ENCODE measurements at regions not wholly inside any gene's neighbourhood (a gene's known extent, or its start where the extent isn't known, plus 50 kb on each side); places are given as distances from the start of the nearest gene placed in this dataset.
"Not testable (repeated sequence)": the region's sequence is repeated elsewhere in the genome, so short reads cannot be mapped to it uniquely, and the experiment has no call there.

- no peak for DNase-seq
These were observed 1761.5 kb downstream of the PCDH9 start for GRCh38 chr13:65468628-65469027.

GRCh38 chr13:65461590-65461989 is 1768.5 kb downstream of the PCDH9 start:
- no peak for DNase-seq

DNA sequence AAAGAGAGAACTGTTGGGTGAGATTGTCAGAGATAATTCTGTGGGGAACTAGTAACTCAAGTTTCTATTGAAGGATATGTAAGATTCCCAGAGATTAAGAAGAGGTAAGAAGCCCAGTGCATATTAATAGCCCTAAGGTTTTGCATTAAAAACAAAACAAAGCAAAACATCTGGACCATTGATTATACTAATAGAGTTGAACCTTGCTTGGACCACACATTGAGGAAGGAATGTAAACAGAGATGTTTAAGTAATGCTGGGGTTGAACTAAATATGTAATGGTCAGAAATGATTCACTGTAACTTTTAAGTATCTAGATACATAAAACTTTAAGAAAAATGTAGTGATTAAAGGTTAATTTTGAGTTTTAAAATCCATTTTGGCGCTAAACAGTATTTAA is 1770.0 kb downstream of the PCDH9 start:
- no peak for DNase-seq

DNA sequence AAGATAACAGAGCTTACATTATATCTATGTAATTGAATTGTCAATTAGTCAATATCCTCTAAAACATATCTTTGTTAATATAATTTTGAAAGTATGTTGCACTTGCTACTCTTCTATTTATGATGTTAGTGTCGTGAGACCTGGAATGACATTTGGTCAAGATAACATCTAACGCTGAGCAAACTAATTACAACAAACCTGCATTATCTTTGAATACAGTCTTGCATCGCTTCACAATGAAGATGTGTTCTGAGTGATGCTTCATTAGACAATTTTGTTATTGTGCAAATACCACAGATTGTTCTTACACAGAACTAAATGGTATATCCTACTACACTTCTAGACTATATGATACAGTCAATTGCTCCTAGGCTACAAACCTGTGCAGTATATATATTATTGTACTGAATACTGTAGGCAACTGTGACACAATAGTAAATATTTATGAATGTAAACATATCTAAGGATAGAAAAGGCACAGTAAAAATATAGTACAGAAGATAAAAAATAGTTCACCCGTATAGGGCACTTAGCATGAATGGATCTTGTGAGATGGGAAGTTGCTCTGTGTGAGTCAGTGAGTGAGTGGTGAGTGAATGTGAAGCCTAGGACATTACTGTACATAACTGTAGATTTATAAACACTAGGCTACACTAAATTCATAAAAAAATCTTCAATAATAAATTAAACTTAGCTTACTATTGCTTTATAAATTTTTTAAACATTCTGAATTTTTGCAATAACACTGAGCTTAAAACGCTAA is 1773.8 kb downstream of the PCDH9 start:
- DNase-seq: no peak

GRCh38 chr13:65454403-65454802 is 1775.7 kb downstream of the PCDH9 start:
- no peak for DNase-seq

- DNase-seq: no peak
These were observed 1776.2 kb downstream of the PCDH9 start for GRCh38 chr13:65453982-65454381.

DNA sequence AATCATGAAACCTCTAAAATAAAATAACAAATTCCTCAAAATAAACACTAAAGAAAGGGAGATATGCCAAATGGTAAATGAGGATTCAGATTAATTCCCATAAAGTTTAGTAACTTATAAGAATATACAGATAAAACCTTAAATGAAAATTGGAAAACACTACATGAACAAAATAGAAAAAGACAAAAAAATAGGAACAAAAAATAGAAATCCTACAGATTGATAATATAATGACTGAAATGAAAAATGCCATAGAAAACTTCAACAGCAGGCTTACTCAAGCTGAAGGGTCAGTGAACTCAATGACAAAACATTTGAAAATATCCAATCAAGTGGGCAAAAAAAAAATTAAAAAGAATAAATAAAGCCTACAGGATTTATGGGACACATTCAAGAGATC is 1784.8 kb downstream of the PCDH9 start:
- DNase-seq: no peak

GRCh38 chr13:65435590-65435989 is 1794.5 kb downstream of the PCDH9 start:
- no peak for DNase-seq

DNA sequence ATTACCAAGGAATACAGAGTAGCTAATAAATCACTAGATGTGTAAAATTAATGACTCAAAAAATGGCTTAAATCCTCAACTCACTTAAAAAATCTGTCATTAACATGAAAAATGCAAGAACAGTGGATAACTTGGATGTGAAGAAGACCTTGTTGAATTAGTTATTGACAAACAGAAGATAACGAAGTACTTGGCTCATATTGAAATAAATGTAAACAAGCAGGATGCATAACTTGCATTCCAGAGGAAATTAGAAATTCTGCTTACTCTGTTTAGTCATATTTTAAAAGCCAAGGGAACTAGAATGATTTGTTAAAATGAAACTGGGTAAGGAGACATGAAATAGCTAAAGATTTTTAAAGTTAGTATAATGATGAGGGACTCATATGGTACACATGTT is 1812.2 kb downstream of the PCDH9 start:
- no peak for DNase-seq

- no peak for DNase-seq
These were observed 1813.4 kb downstream of the PCDH9 start for GRCh38 chr13:65416784-65417183.

DNA sequence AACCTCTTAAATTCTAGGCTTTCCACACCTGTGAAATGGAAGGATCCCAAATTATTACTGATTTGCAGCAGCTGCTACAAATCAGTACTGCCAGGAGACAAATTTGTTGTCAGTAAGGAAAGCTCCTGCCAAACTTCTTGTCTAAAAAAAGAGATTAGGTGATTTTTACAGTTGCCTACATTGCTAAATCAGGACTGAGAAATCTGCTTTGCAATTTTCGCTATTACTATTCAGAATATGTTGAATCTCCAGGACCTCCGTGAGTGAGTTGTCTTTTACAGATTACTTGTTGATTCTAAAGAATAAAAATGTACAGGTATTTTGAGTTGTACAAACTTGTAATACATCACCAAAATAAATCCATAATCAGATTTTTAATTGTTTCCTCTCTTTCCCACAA is 1815.9 kb downstream of the PCDH9 start:
- no peak for DNase-seq

DNA sequence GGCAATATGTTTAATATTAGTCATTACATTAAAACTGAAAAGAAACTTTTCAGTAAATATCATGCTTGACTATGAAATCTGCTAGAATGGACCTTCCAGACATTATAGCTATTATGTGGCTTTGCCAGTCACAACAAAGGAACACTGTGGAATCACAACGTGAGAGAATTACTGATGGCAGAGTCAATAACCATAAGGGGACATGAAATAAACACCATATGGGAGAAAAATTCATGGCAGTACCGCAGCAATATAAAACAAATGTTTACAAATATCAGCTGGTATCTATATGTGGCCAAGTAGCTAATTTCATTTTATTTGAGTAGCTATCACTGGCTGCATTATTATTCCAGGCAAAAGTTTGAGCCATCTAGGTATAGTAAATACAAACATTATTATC is 1818.6 kb downstream of the PCDH9 start:
- DNase-seq: no peak

DNA sequence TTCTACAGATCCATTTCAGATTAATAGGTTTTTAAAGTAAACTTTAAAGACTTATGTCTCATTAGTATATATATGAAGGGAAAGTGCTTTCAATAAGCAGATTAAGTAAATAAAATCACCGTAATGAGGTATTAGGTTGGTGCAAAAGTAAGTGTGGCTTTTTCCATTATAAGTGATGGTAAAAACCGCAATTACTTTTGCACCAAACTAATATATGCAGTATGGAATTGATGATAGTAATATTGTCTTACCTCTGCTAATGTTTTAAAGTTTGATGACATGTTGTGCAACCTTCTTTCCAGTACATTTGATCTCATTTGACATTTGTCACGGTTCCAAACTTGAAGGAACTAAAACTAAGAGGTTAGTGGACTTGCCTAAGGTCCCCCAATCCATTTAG is 1819.3 kb downstream of the PCDH9 start:
- DNase-seq: no peak

GRCh38 chr13:65401315-65401714 is 1828.8 kb downstream of the PCDH9 start:
- DNase-seq: no peak

- no peak for DNase-seq
These were observed 1829.4 kb downstream of the PCDH9 start for GRCh38 chr13:65400702-65401101.

- DNase-seq: no peak
These were observed 1842.3 kb downstream of the PCDH9 start for GRCh38 chr13:65387743-65388347.

DNA sequence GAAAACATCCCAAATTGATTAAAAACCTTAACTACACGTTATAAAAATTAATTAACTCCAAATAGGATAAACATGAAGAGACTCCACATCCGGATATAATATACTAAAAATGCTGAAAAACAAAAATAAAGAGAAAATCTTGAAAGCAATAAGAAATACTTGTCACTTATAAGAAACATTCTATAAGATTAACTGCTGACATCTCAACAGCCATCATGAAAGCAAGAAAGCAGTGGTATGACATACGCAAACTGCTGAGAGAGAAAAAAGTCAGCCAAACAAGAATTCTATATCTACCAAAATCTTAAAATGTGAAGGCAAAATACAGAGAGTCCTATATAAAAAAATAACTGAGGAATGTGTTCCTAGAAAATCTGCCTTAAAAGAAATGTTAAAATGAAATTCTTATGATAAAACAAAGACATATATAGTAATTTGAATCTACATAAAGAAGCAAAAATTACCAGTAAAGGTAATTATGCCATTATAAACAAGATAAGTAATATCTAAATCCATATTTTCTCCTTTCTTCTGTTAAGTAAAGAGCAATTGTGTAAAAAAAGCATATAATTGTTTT is 1851.1 kb downstream of the PCDH9 start:
- no peak for DNase-seq

GRCh38 chr13:65378484-65378883 is 1851.7 kb downstream of the PCDH9 start:
- no peak for DNase-seq

GRCh38 chr13:65368832-65369231 is 1861.3 kb downstream of the PCDH9 start:
- no peak for DNase-seq

- DNase-seq: no peak
These were observed 1876.2 kb downstream of the PCDH9 start for GRCh38 chr13:65353951-65354350.

- DNase-seq: not testable (repeated sequence)
These were observed 1877.0 kb downstream of the PCDH9 start for GRCh38 chr13:65353150-65353549.

- no peak for DNase-seq
These were observed 1882.6 kb downstream of the PCDH9 start for GRCh38 chr13:65347420-65348030.

- no peak for DNase-seq
These were observed 1886.1 kb downstream of the PCDH9 start for GRCh38 chr13:65343898-65344663.
